Posterior cingulate gyrus (tissue), 11 donors: ENCODE measurements at regions not wholly inside any gene's neighbourhood (a gene's known extent, or its start where the extent isn't known, plus 50 kb on each side); places are given as distances from the start of the nearest gene placed in this dataset.

Experiments
- DNase-seq, 10 donors: peaks; one replicate each; pipeline versions ENCODE4 v3.0.0 to v3.0.0-alpha.2; 2020 to 2021; ENCODE audit warnings: mixed read lengths in 3 of 10
- intact Hi-C: fragments of 100-400 bp; cut with DNase I; formaldehyde crosslinking; loops from one replicate; pipeline ENCODE4 v1.15.1; 2023

- intact Hi-C loops: no loop called here
- DNase-seq: no peak
Observed at GRCh38 chr5:171578049-171578828, 158.8 kb downstream of the FGF18 start.

GRCh38 chr5:171578829-171579491 lies 159.5 kb downstream of the FGF18 start:
- intact Hi-C loops: no loop called here

GRCh38 chr5:171579976-171580411 lies 160.5 kb downstream of the FGF18 start:
- DNase-seq: peak in 6 of 10 donors; percentile 19 to 88 (median 37)
- intact Hi-C loops: no loop called here

More at GRCh38 chr5:171578829-171579491, 159.5 kb downstream of the FGF18 start:
- DNase-seq: no peak

GRCh38 chr5:171580502-171581265 lies 161.2 kb downstream of the FGF18 start:
- intact Hi-C loops: no loop called here
- peak in 2 of 10 donors; percentile 12 to 23 for DNase-seq

GRCh38 chr5:171581781-171582180 lies 162.3 kb downstream of the FGF18 start:
- intact Hi-C loops: no loop called here
- DNase-seq: no peak

- intact Hi-C loops: no loop called here
- DNase-seq: no peak
Observed at GRCh38 chr5:171582849-171583248, 163.4 kb downstream of the FGF18 start.

GRCh38 chr5:171585981-171586380 lies 166.5 kb downstream of the FGF18 start:
- intact Hi-C loops: no loop called here

GRCh38 chr5:171586436-171586835 lies 167.0 kb downstream of the FGF18 start:
- intact Hi-C loops: no loop called here
- DNase-seq: no peak

More at GRCh38 chr5:171585981-171586380, 166.5 kb downstream of the FGF18 start:
- DNase-seq: no peak

- DNase-seq: no peak
- intact Hi-C loops: no loop called here
Observed at GRCh38 chr5:171588046-171588445, 168.6 kb downstream of the FGF18 start.

- intact Hi-C loops: no loop called here
- DNase-seq: no peak
Observed at GRCh38 chr5:171588790-171589189, 169.3 kb downstream of the FGF18 start.

GRCh38 chr5:171589461-171589860 lies 170.0 kb downstream of the FGF18 start:
- intact Hi-C loops: no loop called here
- no peak for DNase-seq

GRCh38 chr5:171592076-171592475 lies 172.6 kb downstream of the FGF18 start:
- intact Hi-C loops: no loop called here
- no peak for DNase-seq

GRCh38 chr5:171592736-171593135 lies 173.3 kb downstream of the FGF18 start:
- intact Hi-C loops: no loop called here
- DNase-seq: no peak

GRCh38 chr5:171593401-171593800 lies 174.0 kb downstream of the FGF18 start:
- intact Hi-C loops: no loop called here

GRCh38 chr5:171593976-171594375 lies 174.5 kb downstream of the FGF18 start:
- DNase-seq: no peak
- intact Hi-C loops: no loop called here

More at GRCh38 chr5:171593401-171593800, 174.0 kb downstream of the FGF18 start:
- DNase-seq: no peak

- intact Hi-C loops: no loop called here
- no peak for DNase-seq
Observed at GRCh38 chr5:171595401-171595800, 176.0 kb downstream of the FGF18 start.

GRCh38 chr5:171595801-171596231 lies 176.4 kb downstream of the FGF18 start:
- DNase-seq: no peak
- intact Hi-C loops: no loop called here

GRCh38 chr5:171596391-171596878 lies 177.0 kb downstream of the FGF18 start:
- intact Hi-C loops: no loop called here
- DNase-seq: no peak

- intact Hi-C loops: no loop called here
- no peak for DNase-seq
Observed at GRCh38 chr5:171597946-171598640, 178.6 kb downstream of the FGF18 start.

GRCh38 chr5:171598641-171599152 lies 179.2 kb downstream of the FGF18 start:
- intact Hi-C loops: no loop called here
- DNase-seq: no peak
